Mesendoderm (in vitro differentiated cells): ENCODE measurements at regions not wholly inside any gene's neighbourhood (a gene's known extent, or its start where the extent isn't known, plus 50 kb on each side); places are given as distances from the start of the nearest gene placed in this dataset.

Experiments used
- DNase-seq: peaks from one replicate; pipeline ENCODE4 v3.0.0; 2013
- H2AK5ac ChIP-seq: 2 replicates; pipeline ENCODE4 v1.6.1; 2013; ENCODE audit warnings: low read length, inconsistent platforms
- H2BK120ac ChIP-seq: 2 replicates; pipeline ENCODE4 v1.6.1; 2013; ENCODE audit warnings: low read depth, mild to moderate bottlenecking, low read length, moderate library complexity, mixed read lengths
- H2BK15ac ChIP-seq: replicated peaks from 2 replicates; pipeline ENCODE4 v1.6.1; 2013; ENCODE audit warnings: low read depth, mild to moderate bottlenecking, moderate library complexity
- H2BK5ac ChIP-seq: 2 replicates; pipeline ENCODE4 v1.6.1; 2013; ENCODE audit warnings: low read length, inconsistent platforms
- H3K18ac ChIP-seq: 2 replicates; pipeline ENCODE4 v1.6.1; 2013; ENCODE audit warnings: mild to moderate bottlenecking, low read length, mixed read lengths
- H3K23ac ChIP-seq: one replicate; pipeline ENCODE4 v1.6.1; 2013; ENCODE audit warnings: low read length
- H3K27ac ChIP-seq: 2 replicates; pipeline ENCODE4 v1.5.1; 2013; ENCODE audit warnings: low read depth, mild to moderate bottlenecking, inconsistent platforms, low read length, moderate library complexity
- H3K27me3 ChIP-seq: 2 replicates; pipeline ENCODE4 v1.6.1; 2013; ENCODE audit warnings: low read length, control low read depth, mild to moderate bottlenecking, inconsistent platforms; ENCODE audit not compliant: insufficient read depth, poor library complexity
- H3K36me3 ChIP-seq: 2 replicates; pipeline ENCODE4 v1.6.1; 2013; ENCODE audit warnings: low read length, inconsistent platforms; ENCODE audit not compliant: control insufficient read depth, insufficient read depth
- H3K4ac ChIP-seq: one replicate; pipeline ENCODE4 v1.6.1; 2013; ENCODE audit warnings: low read depth, mild to moderate bottlenecking, low read length, moderate library complexity
- H3K4me1 ChIP-seq: 2 replicates; pipeline ENCODE4 v1.6.1; 2013; ENCODE audit warnings: low read depth, low read length, inconsistent platforms; ENCODE audit not compliant: control insufficient read depth
- H3K4me2 ChIP-seq: 2 replicates; pipeline ENCODE4 v1.6.1; 2013; ENCODE audit warnings: low read length
- H3K4me3 ChIP-seq: 2 replicates; pipeline ENCODE4 v1.5.1; 2013; ENCODE audit warnings: mild to moderate bottlenecking, low read length
- H3K56ac ChIP-seq: one replicate; pipeline ENCODE4 v1.6.1; 2013; ENCODE audit warnings: low read length
- H3K79me1 ChIP-seq: 2 replicates; pipeline ENCODE4 v1.6.1; 2013; ENCODE audit warnings: low read length, inconsistent platforms
- H3K79me2 ChIP-seq: 2 replicates; pipeline ENCODE4 v1.6.1; 2013; ENCODE audit warnings: mild to moderate bottlenecking, low read length; ENCODE audit not compliant: control insufficient read depth, insufficient read depth
- H3K9ac ChIP-seq: 2 replicates; pipeline ENCODE4 v1.6.1; 2013; ENCODE audit warnings: low read length, inconsistent platforms
- H4K5ac ChIP-seq: one replicate; pipeline ENCODE4 v1.6.1; 2013; ENCODE audit warnings: low read length
- H4K8ac ChIP-seq: one replicate; pipeline ENCODE4 v1.6.1; 2013; ENCODE audit warnings: low read depth, mild to moderate bottlenecking, control low read depth, low read length, moderate library complexity
- WGBS: extraction: QIAGEN DNeasy Blood & Tissue Kit; methylation state at CpG from one replicate; pipeline ENCODE4 v1.1.7; 2013; ENCODE audit warnings: low lambda C conversion rate, missing lambda C conversion rate; ENCODE audit not compliant: insufficient coverage; ENCODE audit errors: extremely low coverage; 5-methylcytosine and 5-hydroxymethylcytosine counted together

- no CpG with 5 or more reads among the region's 14 CpGs for WGBS
- H3K79me2 ChIP-seq: no peaks in the 10 kb centered on the region
- no peak overlapping the region for H3K4ac ChIP-seq
- H3K23ac ChIP-seq: no peak overlapping the region
- no peaks in the 10 kb centered on the region for H3K36me3 ChIP-seq
- no peaks in the 10 kb centered on the region for H3K4me1 ChIP-seq
- H3K79me1 ChIP-seq: no peaks in the 10 kb centered on the region
- no peak overlapping the region for H3K27ac ChIP-seq
- H2BK120ac ChIP-seq: no peak overlapping the region
- no peak for DNase-seq
- H2BK5ac ChIP-seq: no peak overlapping the region
- no peak overlapping the region for H2BK15ac ChIP-seq
- no peak overlapping the region for H3K18ac ChIP-seq
- no peak overlapping the region for H2AK5ac ChIP-seq
- no peak overlapping the region for H4K5ac ChIP-seq
- no peak overlapping the region for H3K4me2 ChIP-seq
- H3K27me3 ChIP-seq: no peaks in the 10 kb centered on the region
- no peak overlapping the region for H3K56ac ChIP-seq
- no peak overlapping the region for H3K4me3 ChIP-seq
- no peak overlapping the region for H4K8ac ChIP-seq
- H3K9ac ChIP-seq: no peak overlapping the region
Observed at GRCh38 chr11:116694815-116695590, 77.8 kb downstream of the BUD13 start.

GRCh38 chr11:116694349-116694725, 78.5 kb downstream of the BUD13 start:
- no peak overlapping the region for H2AK5ac ChIP-seq
- no peaks in the 10 kb centered on the region for H3K79me1 ChIP-seq
- H2BK120ac ChIP-seq: no peak overlapping the region
- no peaks in the 10 kb centered on the region for H3K79me2 ChIP-seq
- H3K9ac ChIP-seq: no peak overlapping the region
- H3K18ac ChIP-seq: no peak overlapping the region
- H3K4ac ChIP-seq: no peak overlapping the region
- no peak overlapping the region for H3K4me3 ChIP-seq
- H2BK15ac ChIP-seq: no peak overlapping the region
- no peak overlapping the region for H4K8ac ChIP-seq
- no peak overlapping the region for H3K56ac ChIP-seq
- H3K27me3 ChIP-seq: no peaks in the 10 kb centered on the region
- no peak overlapping the region for H4K5ac ChIP-seq
- no CpG with 5 or more reads among the region's 3 CpGs for WGBS
- no peak for DNase-seq
- no peak overlapping the region for H3K23ac ChIP-seq
- no peak overlapping the region for H3K27ac ChIP-seq
- H3K4me2 ChIP-seq: no peak overlapping the region
- H3K36me3 ChIP-seq: no peaks in the 10 kb centered on the region
- no peaks in the 10 kb centered on the region for H3K4me1 ChIP-seq
- H2BK5ac ChIP-seq: no peak overlapping the region

GRCh38 chr11:116693593-116694348, 79.0 kb downstream of the BUD13 start:
- H3K9ac ChIP-seq: no peak overlapping the region
- no peak overlapping the region for H2BK120ac ChIP-seq
- H3K4ac ChIP-seq: no peak overlapping the region
- H3K79me2 ChIP-seq: no peaks in the 10 kb centered on the region
- H3K56ac ChIP-seq: no peak overlapping the region
- H4K5ac ChIP-seq: no peak overlapping the region
- no peak overlapping the region for H2AK5ac ChIP-seq
- no peak overlapping the region for H3K18ac ChIP-seq
- no peaks in the 10 kb centered on the region for H3K27me3 ChIP-seq
- H3K36me3 ChIP-seq: no peaks in the 10 kb centered on the region
- H3K79me1 ChIP-seq: no peaks in the 10 kb centered on the region
- WGBS: no CpG with 5 or more reads among the region's 16 CpGs
- H3K4me2 ChIP-seq: no peak overlapping the region
- no peak overlapping the region for H3K4me3 ChIP-seq
- H2BK5ac ChIP-seq: no peak overlapping the region
- H3K23ac ChIP-seq: no peak overlapping the region
- DNase-seq: no peak
- H2BK15ac ChIP-seq: no peak overlapping the region
- H3K4me1 ChIP-seq: no peaks in the 10 kb centered on the region
- H4K8ac ChIP-seq: no peak overlapping the region
- H3K27ac ChIP-seq: no peak overlapping the region

- no CpG with 5 or more reads among the region's 1 CpG for WGBS
- Histone ChIP-seq H3K79me2 (no peaks in the 10 kb centered on the region), H4K8ac (no peak overlapping the region), H3K56ac (no peak overlapping the region), H3K27ac (no peak overlapping the region), H3K4me2 (no peak overlapping the region), H3K4me3 (no peak overlapping the region), H3K36me3 (no peaks in the 10 kb centered on the region), H2BK5ac (no peak overlapping the region), H3K4me1 (peaks cover 4% of the 10 kb centered on the region), H4K5ac (no peak overlapping the region), H3K79me1 (no peaks in the 10 kb centered on the region), H3K4ac (no peak overlapping the region), H2BK120ac (no peak overlapping the region), H2AK5ac (no peak overlapping the region), H3K27me3 (no peaks in the 10 kb centered on the region), H3K18ac (no peak overlapping the region), H2BK15ac (no peak overlapping the region), H3K9ac (no peak overlapping the region), H3K23ac (no peak overlapping the region)
- no peak for DNase-seq
Observed at GRCh38 chr11:116693102-116693570, 79.7 kb downstream of the BUD13 start.

GRCh38 chr11:116692318-116693101, 80.3 kb downstream of the BUD13 start:
- Histone ChIP-seq H3K4me1 (peaks cover 9% of the 10 kb centered on the region), H3K4me2 (no peak overlapping the region), H3K4me3 (no peak overlapping the region), H3K36me3 (no peaks in the 10 kb centered on the region), H3K18ac (no peak overlapping the region), H2AK5ac (no peak overlapping the region), H3K23ac (no peak overlapping the region), H2BK15ac (no peak overlapping the region), H3K27me3 (no peaks in the 10 kb centered on the region), H3K4ac (no peak overlapping the region), H2BK120ac (no peak overlapping the region), H3K79me1 (no peaks in the 10 kb centered on the region), H2BK5ac (no peak overlapping the region), H3K27ac (no peak overlapping the region), H4K5ac (no peak overlapping the region), H3K9ac (no peak overlapping the region), H3K56ac (no peak overlapping the region), H3K79me2 (no peaks in the 10 kb centered on the region), H4K8ac (no peak overlapping the region)
- no CpG with 5 or more reads among the region's 16 CpGs for WGBS
- no peak for DNase-seq
